ENCODE measurements at regions not wholly inside any gene's neighbourhood (a gene's known extent, or its start where the extent isn't known, plus 50 kb on each side); places are given as distances from the start of the nearest gene placed in this dataset.

DNA sequence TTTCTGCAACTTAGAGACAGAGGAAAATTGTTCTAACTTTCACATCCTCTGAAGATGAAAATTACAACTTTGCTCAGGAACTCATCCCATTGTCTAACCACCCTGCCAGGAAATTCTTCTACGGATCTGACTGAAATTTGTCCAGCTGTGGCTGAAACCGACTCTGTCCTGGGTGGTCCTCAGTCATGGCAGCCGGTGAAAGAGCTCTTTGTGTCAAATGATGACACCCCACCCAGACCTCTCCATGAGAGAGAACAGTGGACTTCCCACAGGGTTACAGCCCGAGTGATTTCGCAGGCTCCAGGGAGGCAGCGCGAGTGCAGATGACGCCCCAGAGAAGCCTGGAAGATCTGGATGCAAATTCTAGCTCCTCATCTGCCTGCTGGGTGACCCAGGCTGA lies 65.1 kb upstream of the TRIB2 start:
- H3K4me3 ChIP-seq (ENCODE audit: low read depth, low read length) = no peak overlapping the region
- TF ChIP-seq, protein P1, sequence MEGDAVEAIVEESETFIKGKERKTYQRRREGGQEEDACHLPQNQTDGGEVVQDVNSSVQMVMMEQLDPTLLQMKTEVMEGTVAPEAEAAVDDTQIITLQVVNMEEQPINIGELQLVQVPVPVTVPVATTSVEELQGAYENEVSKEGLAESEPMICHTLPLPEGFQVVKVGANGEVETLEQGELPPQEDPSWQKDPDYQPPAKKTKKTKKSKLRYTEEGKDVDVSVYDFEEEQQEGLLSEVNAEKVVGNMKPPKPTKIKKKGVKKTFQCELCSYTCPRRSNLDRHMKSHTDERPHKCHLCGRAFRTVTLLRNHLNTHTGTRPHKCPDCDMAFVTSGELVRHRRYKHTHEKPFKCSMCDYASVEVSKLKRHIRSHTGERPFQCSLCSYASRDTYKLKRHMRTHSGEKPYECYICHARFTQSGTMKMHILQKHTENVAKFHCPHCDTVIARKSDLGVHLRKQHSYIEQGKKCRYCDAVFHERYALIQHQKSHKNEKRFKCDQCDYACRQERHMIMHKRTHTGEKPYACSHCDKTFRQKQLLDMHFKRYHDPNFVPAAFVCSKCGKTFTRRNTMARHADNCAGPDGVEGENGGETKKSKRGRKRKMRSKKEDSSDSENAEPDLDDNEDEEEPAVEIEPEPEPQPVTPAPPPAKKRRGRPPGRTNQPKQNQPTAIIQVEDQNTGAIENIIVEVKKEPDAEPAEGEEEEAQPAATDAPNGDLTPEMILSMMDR (IDR thresholded peaks at IDR 0.05; ENCODE audit: control insufficient read depth, extremely low read depth, insufficient read depth) = no peak
- DNase-seq (ENCODE audit: low read depth) = no peak

GRCh38 chr2:12652723-12653122 lies 64.0 kb upstream of the TRIB2 start:
- TF ChIP-seq, protein P1 (IDR thresholded peaks at IDR 0.05; ENCODE audit: control insufficient read depth, extremely low read depth, insufficient read depth) = no peak
- no peak for DNase-seq (ENCODE audit: low read depth)

DNA sequence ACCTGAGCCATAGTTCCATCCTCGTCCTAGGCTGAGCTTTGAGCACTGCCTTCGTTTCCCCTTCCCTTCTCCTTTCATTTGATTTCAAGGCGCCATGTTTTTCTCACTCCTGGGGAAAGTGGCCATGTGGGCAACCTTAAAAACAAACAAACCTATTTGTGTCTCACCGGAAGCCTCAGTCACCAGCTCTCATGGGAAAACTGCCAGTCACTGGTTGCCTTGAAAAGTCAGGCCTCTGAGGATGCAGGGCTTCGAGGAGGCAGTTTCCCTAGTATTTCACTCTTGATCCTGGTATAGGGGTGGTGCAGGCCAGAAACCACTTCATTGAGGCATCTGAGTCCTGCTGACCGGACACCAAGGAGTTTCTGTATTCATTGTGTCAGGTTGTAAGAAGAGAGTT lies 59.2 kb upstream of the TRIB2 start:
- H3K4me3 ChIP-seq (ENCODE audit: low read depth, low read length) = no peak overlapping the region
- TF ChIP-seq, protein P1 (IDR thresholded peaks at IDR 0.05; ENCODE audit: control insufficient read depth, extremely low read depth, insufficient read depth) = no peak
- no peak for DNase-seq (ENCODE audit: low read depth)

More at GRCh38 chr2:12652723-12653122, 64.0 kb upstream of the TRIB2 start:
- H3K4me3 ChIP-seq (ENCODE audit: low read depth, low read length) = no peak overlapping the region

- DNase-seq (ENCODE audit: low read depth) = no peak
- no peak overlapping the region for H3K4me3 ChIP-seq (ENCODE audit: low read depth, low read length)
- TF ChIP-seq, protein P1 (IDR thresholded peaks at IDR 0.05; ENCODE audit: control insufficient read depth, extremely low read depth, insufficient read depth) = no peak
These were observed 58.3 kb upstream of the TRIB2 start for GRCh38 chr2:12658310-12658945.

- DNase-seq (ENCODE audit: low read depth) = no peak
- no peak overlapping the region for H3K4me3 ChIP-seq (ENCODE audit: low read depth, low read length)
- TF ChIP-seq, protein P1 (IDR thresholded peaks at IDR 0.05; ENCODE audit: control insufficient read depth, extremely low read depth, insufficient read depth) = no peak
These were observed 55.2 kb upstream of the TRIB2 start for GRCh38 chr2:12661489-12661888.

DNA sequence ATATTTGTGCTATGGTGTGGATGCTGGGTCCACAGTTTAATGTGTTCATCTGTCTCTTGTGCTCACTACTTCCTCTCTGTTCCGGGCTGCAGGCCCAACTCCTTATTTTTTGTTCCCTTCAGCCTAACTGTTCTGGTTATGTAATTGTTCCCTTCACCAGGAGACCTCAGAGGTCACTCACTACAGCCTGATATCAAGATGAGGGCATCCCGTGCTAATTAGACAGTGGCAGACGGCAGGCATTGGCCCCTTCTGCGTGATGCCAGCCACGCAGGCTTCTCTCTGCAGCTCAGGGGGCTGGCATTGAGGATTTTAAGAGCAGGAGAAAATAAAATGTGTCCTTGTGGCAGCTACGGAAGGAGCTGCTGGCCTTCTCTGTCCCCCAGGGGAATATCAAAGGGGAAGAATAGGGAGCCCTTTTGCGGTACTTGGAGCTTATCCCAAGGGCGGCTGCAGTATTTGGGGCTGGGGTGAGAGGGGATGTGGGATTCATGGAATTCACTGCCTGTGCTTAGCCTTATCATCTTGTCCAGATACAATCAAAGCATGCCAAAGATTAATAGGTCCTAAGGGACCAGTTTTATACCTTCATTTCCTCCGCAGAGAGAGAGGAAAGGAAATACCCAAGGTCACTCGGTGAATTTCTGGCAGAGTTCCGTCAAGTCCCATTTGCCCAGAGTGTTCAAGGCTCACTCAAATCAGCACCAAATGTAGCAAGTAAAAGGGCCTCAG lies 53.3 kb upstream of the TRIB2 start:
- TF ChIP-seq, protein P1 (IDR thresholded peaks at IDR 0.05; ENCODE audit: control insufficient read depth, extremely low read depth, insufficient read depth) = no peak
- no peak overlapping the region for H3K4me3 ChIP-seq (ENCODE audit: low read depth, low read length)
- no peak for DNase-seq (ENCODE audit: low read depth)

All from LNCaP clone FGC (cell line).